Muscle of back (tissue), 3 donors: ENCODE measurements at regions not wholly inside any gene's neighbourhood (a gene's known extent, or its start where the extent isn't known, plus 50 kb on each side); places are given as distances from the start of the nearest gene placed in this dataset.

Experiments used
- DNase-seq, 3 donors: peaks; one replicate each; pipeline versions ENCODE4 v3.0.0 to v3.0.0-alpha.2; 2013

DNA sequence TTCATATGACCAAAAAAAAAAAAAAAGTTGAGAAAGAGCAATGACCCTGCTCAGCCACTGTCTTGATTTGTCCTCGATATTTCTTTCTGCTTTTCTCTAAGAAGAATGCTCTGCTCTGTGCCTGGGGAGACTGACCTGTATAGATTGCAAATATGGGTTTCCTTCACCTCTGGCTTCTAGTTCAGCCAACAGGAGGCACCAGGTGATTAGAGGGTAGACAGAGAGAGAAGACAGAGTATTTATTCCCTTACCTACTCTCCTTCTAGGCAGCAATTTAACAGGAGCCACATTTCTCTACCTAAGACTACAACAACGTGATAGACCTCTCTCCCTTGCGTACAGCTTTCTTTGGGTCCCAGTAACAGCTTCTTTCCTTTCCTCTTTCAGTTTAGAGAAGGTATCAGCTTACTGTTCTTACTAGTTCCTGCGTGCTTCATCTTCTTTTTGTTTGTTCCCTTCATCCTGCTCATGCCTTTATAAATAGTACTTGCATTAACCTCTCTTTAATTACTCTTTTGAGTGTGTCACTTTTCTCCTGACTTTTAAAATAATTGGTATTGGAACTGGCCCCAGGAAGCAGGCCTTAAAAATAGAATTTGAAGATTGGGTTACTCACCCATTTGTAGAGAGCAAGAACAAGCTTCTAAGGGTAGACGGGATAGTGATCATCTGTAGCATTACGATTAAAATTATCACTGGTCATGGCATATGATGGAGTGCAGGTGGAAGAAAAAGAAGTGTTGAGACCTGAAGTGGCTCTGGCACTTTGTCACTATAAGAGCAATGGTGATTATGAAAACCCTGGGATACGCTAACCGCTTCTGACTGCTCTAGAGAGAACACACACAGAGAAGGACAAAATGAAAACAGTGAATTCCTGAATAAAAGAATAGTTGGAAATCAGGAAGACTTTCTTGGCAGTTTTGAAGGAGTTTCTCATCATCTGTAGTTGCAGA lies 161.2 kb upstream of the FSTL4 start:
- DNase-seq, result no peak

DNA sequence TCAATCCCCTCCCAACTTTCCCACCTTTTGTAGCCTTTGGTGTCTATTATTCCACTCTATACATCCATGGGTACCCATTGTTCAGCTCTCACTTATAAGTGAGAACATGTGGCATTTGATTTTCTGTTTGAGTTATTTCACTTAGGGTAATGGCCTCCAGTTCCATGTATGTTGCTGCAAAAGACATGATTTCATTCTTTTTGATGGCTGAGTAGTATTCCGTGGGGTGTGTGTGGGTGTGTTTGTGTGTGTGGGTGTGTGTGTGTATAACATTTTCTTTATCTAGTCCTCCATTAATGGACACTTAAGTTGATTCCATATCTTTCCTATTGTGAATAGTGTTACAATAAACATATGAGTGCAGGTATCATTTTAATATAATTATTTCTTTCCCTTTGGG lies 157.5 kb upstream of the FSTL4 start:
- no peak for DNase-seq

DNA sequence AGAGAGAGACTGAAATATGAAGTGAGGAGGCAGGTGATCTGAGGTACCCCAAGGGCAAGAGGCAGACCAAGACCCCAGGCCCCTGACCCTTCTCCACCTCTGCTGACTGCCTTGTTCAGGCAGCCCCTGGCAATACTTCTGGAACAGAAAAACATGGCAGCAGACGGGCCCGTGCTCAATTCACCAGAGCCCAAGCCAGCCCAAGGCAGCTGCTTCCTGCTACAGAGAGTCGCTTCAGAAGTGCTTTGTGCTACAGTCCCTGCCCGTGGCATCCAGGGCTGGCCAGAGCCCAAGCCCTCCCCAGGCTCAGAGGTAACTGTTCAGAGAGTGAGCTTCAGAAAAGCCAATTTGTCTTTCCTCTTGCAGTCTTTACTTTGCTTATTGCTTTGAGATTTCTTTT lies 151.4 kb upstream of the FSTL4 start:
- DNase-seq, result peak in 1 of 3 donors; percentile 5

DNA sequence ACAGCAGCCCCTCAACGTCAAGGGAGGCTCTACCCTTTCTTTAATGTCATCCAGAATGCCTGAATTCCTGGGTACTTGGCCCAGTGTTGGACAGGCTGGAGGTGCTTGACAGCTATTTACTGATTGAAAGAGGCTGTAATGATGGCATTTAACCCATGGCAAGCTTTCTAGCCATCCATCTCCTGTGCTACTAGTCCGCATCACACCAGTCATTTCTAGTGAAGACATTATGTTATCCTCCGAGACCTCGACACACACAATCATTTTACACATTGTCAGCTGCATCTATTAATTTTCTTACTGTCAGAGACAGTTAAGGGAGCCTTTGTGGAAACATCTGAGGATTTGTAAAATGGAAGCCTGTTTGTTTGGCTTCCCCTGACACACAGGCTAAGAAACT lies 149.3 kb upstream of the FSTL4 start:
- DNase-seq, result no peak

DNA sequence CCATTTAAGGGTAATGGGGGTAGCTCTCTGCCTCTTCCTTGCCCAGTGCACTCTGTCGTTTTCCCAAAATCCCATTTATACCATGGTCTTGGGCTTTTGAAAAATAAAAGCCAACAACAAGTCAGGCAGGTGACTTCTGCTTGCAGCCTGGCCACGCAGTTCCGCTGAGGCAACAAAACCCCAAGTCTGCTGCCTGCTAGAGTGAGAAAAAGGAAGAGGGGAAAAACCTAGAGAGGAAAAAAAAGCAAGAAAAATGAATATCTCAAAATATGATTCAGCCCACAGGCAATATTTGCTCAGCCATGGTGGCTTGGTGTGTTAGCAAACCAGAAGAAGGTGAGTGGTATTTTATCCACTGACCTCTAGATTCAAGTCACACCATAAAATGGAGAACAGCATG lies 148.2 kb upstream of the FSTL4 start:
- DNase-seq, result no peak

DNA sequence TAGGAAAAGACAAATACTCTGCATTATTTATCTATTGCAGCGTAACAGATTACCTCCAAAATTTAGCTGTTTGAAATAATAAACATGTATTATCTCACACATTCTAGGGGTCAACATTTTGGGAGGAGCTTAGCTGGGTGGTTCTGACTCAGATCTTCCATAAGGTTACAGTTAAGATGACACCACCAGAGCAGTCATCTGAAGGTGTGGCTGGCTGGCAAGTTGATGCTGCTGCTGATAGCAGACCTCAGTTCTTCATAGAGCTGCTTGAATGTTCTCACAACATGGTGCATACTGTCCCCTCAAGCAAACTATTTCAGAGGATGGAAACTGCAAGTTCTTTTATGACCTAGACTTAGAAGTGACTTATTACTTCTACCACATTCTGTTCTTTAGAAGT lies 146.3 kb upstream of the FSTL4 start:
- DNase-seq, result no peak

DNA sequence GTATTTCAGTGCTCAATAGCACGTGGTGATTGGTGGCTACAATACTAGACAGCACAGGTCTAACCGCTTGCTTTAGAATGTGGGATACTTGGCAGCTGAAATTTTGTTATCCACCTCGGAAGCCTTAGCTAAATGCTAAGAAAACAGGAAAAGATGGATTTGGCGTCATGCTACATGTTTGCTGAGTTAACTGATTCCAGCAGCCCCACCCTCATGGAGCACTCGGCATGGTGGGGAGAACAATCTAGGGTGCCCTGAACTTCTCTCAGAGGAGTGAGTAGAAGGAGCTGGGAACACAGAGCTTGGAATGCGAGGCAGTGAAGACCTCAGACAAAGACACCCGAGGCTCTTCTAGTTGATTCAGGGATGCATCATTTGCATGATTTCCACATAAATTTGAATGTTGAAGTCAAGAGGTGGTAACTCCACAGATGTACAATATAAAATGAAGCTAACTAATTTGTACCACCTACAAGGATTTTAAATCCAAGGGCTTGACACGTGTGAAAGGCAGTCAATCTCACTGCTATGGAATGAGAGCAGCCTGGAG lies 145.1 kb upstream of the FSTL4 start:
- no peak for DNase-seq

DNA sequence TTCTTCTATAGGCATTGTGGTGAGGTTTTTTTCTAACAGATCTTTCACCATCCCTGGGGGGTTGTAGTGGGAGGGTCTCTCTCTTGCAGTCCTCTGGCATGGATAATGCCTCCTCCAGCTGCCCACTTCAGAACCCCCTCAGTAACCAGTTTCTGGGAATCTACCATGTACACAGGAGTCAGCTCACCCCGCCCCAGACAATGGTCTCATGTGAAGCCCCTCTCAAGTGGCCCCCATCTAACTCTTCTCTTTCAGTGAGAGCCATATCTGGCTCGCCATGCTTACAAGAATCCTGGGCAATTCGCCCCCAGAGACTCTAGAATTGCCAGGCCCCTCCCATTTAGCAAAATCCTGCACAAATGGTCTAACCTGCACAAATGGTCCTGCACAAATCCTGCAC lies 144.4 kb upstream of the FSTL4 start:
- DNase-seq, result no peak

DNA sequence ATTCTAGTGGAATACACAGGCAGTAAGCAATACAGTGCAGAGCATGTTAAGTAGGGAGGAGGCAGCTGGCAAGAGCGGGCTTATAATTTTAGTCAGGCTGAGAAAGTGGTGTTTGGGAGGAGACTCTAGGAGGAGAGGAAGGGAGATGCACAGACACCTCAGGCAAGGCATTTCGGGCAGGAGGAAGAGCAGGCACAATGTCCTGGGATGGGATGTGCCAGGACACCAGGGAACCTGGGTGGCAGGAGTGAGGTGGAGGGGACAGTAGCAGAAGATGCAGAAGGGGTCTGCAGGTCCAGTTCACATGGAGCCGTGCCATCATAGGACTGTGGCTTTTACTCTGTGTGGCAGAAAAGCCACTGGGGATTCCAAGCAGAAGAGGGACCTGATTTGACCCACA lies 143.7 kb upstream of the FSTL4 start:
- DNase-seq, result no peak

DNA sequence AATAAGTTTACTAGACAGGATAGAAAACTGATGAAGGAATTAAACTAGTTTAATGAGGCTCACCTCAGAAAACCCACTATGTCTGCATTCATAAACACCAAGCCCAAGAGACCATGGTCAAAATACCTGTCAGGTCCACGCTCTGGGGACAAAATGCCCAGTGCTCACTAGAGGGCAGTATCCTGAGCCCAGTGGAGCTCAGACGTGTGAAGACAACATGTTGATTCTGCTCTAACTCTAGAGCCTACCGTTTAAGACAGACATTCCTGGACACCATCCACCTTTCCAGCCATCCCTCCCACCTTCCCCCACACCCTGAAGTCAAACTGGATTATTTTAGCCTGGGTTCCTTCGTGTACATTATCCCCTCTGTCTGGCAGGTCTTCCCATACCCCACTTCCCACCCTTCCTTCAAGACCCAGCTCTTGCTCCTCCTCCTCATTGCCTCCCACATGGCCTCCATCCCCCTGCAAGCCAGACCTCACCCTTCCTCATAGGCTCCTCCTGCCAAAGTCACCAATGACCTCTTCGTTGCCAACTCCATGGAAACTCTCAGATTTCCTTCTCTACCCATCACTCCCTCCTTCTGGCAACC lies 142.3 kb upstream of the FSTL4 start:
- no peak for DNase-seq

DNA sequence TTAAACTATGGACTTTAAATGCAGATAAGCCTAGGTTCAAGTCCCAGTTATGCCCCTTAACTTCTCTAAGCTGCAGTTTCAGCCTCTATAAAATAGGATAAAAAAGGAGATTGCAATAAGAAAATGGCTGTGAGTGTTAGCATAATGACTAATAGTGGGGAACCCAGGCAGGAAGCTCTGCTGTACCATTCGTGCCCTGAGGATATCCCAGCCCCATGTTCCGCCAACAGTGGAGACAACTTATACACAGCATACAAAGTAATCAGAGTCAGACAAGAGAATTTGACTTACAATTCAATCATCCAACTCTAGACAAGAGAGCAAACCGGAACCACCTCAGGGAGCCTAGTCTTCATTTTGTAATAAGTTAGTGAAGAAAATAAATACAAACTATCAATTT lies 141.5 kb upstream of the FSTL4 start:
- DNase-seq, result no peak

DNA sequence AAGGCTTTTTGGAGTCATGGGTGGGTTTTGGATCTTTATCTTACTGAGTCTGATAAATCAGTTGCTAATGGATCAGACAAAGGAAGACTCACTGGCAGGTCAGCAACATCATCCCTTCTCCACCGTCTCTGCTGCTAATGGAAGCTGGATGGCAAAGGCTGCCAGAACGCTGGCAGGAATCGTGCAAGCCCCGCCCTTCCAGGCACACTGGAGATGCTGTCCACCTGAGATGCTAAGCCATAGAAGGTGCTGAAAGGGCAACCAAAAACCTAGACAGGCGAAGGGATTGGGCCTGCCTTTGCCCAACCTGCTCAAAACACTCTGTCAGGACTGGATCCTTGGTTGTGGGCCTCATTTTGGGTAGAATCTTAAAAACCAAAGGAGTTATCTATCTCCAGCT lies 139.5 kb upstream of the FSTL4 start:
- DNase-seq, result no peak

DNA sequence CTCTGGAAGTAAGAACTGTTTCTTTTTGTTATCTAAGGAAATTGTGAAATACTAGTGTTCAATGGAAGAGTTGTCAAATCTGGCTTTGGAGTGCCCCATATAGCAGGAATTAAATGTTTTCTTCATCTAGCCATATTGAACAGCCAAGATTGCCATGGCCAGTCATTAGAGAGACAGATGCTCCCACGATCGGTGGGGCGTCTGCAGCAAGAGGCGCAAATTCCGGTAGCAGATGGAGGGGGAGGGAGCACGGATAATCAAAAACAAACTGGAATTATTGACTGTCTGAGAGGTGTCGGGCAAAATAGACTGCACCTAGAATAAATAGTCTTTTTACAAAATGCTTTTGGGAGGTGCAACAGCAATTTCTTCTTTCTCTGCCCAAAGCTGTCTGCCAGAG lies 139.1 kb upstream of the FSTL4 start:
- no peak for DNase-seq

DNA sequence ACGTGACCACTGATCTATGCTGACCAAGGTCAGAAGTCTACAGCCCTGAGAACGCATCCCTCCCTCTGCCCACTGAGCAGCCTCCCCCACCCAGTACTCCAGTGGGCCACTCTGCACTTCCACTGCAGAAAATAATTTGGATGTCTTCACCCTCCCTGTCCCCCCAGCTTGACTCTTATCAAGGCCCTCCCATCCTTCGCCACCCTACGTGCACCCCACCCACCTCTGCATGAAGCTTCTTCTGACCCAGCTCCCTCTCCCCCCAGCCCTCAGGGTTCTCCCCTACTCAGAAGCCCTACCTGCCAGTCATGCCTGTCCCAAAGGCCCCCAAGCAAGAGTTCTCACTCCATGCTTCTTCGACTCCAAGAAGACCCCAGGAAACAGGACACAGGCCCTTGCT lies 138.5 kb upstream of the FSTL4 start:
- DNase-seq, result no peak

DNA sequence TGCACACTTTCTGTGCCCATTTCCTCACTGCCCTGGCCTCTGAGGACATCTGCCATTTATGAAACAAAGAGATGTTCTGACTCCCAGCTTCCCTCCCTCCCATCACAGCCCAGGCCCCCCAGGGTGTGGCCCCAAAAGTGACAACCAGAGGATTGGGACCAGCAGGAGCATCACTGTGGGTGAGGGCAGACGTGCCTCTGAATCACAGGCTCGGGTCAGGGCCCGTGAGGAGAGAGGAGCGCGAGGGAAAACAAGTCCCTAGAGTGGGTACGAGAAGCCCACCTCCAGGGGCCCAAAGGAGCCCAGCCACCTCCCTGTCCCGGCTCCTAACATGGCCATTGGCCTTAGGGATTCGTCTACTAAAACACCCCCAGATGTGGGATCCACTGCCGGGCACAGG lies 138.0 kb upstream of the FSTL4 start:
- no peak for DNase-seq

DNA sequence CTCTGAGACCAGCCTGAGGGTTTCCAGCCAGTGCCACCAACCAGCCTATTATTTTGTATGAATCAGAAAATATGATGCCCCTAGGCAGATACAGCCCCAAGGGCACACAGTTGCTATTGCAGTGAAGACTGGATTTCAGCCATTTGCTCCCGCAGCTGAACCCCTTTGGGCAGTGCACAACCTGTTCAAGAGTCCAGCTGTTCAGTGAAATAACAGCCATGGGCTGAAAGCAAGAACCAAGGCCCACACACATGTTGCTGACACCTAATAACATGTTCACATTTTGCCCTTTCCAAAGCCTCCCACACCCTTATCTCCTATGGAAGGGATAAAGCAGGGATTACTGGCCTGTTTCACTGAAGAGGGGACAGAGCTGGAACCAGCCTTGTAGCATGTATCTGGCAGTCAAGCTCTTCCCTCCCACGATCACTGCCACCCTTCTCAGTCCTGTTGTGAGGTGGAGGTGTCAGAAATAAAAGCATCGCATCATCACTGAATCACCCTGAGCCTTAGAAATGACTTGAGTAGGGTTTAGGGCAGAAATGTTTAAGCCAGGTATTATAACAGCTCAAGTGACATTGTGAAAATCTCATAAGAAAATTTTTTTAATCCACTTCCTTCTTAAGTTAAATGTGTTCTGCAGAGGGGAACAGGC lies 137.1 kb upstream of the FSTL4 start:
- DNase-seq, result no peak

DNA sequence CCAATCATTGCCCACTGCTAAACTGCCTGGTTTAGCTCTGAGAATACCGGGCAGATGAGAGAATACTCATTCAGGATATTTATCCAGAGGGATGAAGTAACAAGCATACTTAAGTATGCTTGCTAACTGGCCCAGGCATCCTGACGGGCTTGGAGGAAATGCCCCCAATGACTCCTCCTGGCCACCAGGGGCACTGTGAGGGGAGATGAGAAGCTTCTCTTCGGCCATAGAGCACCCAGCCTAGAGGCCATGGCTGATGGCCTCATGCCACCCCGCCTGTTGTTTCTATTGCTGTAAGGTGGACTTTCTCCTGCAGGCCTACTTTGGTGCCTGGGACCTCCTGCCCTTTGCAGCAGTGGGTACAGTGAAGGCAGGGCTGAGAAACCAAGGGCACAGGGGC lies 134.5 kb upstream of the FSTL4 start:
- no peak for DNase-seq

DNA sequence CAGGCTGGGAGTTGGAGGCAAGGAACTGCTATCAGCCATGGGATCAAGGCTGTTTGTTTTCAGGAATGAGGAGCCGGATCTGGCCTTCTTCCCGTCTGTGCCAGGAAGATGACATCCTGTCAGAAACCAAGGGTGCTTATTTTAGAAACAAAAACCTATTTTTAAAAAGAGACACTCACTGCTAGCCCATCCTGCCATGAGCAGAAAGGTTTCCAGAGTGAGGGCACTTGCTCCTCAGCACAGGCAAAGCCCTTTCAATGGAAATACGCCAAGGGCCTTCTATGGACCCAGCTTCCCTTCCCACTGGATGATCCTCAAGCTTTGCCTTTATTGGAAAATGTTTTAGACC lies 132.6 kb upstream of the FSTL4 start:
- no peak for DNase-seq

DNA sequence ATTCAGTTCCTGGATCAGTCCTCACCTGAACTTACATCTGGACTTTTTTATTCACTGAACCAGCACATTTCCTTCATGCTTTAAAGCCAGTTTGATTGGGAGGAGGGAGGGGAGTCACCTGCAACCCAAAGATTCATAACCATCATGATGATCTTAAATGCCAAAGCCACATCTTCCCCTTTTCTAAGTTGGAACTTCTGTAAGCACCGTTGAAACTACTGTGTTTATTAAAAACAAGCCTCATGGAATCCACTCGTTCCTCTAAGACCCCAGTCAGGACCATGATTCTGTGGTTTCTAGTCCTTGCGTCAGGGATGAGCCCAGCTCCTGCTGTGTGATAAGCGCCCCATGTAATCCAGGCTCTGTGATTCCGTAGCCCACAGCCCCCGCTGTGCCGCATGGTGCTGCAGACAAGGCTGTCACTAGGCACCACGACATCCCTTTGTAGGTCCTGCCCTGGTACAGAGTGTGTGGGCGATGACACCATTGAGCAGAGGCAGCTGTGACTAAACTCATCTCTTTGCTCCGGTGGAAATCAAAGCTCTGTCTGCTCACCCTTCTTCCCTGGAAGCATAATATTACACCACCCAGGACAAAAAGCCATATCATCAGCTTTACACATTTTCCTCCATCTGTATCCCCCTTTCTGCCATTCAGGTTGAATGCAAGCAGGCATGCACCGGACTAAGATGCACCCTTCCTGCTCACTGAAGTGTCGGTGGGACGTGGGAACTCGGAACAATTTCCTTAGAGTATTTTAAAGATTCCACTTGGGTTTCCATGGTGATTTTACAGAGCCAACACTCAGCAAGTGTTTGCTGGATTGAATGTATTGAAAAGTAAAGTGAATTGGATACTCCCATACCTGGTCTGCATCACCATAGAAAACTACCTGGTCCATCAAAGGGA lies 132.0 kb upstream of the FSTL4 start:
- DNase-seq, result no peak

DNA sequence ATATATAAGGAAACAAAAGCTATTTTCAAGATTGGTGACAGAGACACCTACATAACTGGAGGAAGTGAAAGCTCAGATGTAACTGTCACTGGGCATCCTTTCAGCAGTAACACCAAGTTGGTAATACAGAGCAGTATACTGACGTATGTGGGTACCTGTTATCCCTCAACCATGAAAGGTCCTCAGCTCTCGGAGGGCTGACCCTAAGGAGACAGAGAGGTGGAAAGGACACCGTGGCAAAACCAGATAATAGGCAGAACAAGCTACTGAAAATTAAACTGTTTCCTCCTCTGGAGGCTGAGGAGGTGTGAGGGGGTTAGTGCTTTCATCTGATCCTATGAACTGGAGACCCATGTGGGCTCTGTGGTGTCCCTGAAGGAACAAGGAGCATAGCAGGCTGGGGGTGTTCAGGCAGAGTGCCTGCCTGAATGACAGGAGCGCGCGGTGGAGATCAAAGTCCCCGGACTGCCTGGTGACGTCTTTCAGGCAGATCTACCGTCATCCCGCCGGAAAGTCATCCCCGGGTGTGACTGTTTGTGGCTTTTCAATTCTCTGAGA lies 130.2 kb upstream of the FSTL4 start:
- no peak for DNase-seq

DNA sequence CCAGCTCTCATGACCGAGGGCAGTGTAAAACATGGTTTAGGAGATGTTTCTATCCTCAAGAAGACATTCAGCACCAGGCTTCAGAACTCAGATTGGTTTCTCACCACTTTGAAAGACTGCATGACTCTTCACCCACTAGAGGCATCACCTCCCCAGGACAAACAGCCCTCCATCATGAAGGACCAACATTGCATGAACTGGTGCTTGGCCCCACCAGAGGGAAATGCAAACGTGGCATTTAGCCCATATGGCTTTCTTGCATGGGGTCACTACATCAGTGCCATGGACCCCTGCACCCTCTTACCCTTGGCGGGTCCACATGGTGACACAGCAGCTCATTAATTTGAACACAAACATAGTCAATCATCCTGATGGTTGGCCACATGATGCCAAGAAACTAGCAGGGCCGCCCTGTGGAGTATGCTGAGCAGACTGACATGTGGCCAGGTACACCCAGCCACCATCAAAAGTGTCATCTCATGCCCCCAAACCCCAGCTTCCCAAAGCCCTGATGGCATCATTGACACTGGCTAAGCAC lies 129.5 kb upstream of the FSTL4 start:
- DNase-seq, result no peak
